CD4-positive, alpha-beta memory T cell (primary cell): ENCODE measurements at regions not wholly inside any gene's neighbourhood (a gene's known extent, or its start where the extent isn't known, plus 50 kb on each side); places are given as distances from the start of the nearest gene placed in this dataset. TPM values are rescaled to one million over a fixed set of nuclear protein-coding genes. Genes with fewer than 3 reads are reported as not detected.

Experiments
- CTCF ChIA-PET: fragments of 350-600 bp; sonication (Branson Sonifier 250); formaldehyde crosslinking; loops from one replicate; lab custom pipeline; 2021; ENCODE audit warnings: inconsistent platforms; ENCODE audit not compliant: partially characterized antibody; lab: Charles Lee
- POLR2A ChIA-PET: fragments of 350-600 bp; sonication (Branson Sonifier 250); formaldehyde crosslinking; loops from one replicate; lab custom pipeline; 2021; ENCODE audit not compliant: partially characterized antibody; lab: Charles Lee
- DNase-seq, 5 donors: peaks; one replicate each; pipeline versions ENCODE4 v3.0.0 to v3.0.0-alpha.2; 2020 to 2022; ENCODE audit warnings: mixed read lengths in 1 of 5
- H3K27ac ChIP-seq: one replicate; pipeline ENCODE4 v1.7.0; 2013; ENCODE audit warnings: low read depth, low read length
- H3K27me3 ChIP-seq: 2 replicates; pipeline ENCODE4 v1.7.0; 2013; ENCODE audit warnings: mild to moderate bottlenecking, low read length, moderate library complexity; ENCODE audit not compliant: insufficient read depth
- H3K36me3 ChIP-seq: 2 replicates; pipeline ENCODE4 v1.7.0; 2013; ENCODE audit warnings: mild to moderate bottlenecking, low read length, moderate library complexity; ENCODE audit not compliant: insufficient read depth
- H3K4me1 ChIP-seq: 2 replicates; pipeline ENCODE4 v1.7.0; 2013; ENCODE audit warnings: mild to moderate bottlenecking, low read length, moderate library complexity; ENCODE audit not compliant: insufficient read depth
- H3K4me3 ChIP-seq, 2 donors: one replicate each; pipeline ENCODE4 v1.7.0; 2013; ENCODE audit warnings: low read length in 2 of 2, mild to moderate bottlenecking in 1 of 2
- H3K9me3 ChIP-seq, 2 donors: one replicate each; pipeline ENCODE4 v1.7.0; 2013; ENCODE audit warnings: low read length in 2 of 2, control low read depth in 1 of 2; ENCODE audit not compliant: control insufficient read depth in 1 of 2
- H3K27ac Mint-ChIP-seq, 7 donors: one replicate each; pipeline ENCODE4 v1.8.0; 2020 to 2021; ENCODE audit warnings: mixed read lengths in 7 of 7, mild to moderate bottlenecking in 6 of 7, inconsistent platforms in 3 of 7, moderate library complexity in 3 of 7
- H3K27me3 Mint-ChIP-seq, 2 donors: one replicate each; pipeline ENCODE4 v1.8.0; 2020 to 2021; ENCODE audit warnings: mixed read lengths in 2 of 2
- H3K36me3 Mint-ChIP-seq, 2 donors: one replicate each; pipeline ENCODE4 v1.8.0; 2020 to 2021; ENCODE audit warnings: mixed read lengths in 2 of 2, inconsistent platforms in 1 of 2, mild to moderate bottlenecking in 1 of 2
- H3K4me1 Mint-ChIP-seq, 4 donors: one replicate each; pipeline ENCODE4 v1.8.0; 2020 to 2021; ENCODE audit warnings: mixed read lengths in 4 of 4, mild to moderate bottlenecking in 1 of 4
- H3K4me3 Mint-ChIP-seq, 8 donors: one replicate each; pipeline ENCODE4 v1.8.0; 2020 to 2021; ENCODE audit warnings: mixed read lengths in 8 of 8, mild to moderate bottlenecking in 7 of 8, moderate library complexity in 6 of 8, inconsistent platforms in 3 of 8
- H3K9me3 Mint-ChIP-seq, 8 donors: one replicate each; pipeline ENCODE4 v1.8.0; 2020 to 2021; ENCODE audit warnings: mixed read lengths in 8 of 8, mild to moderate bottlenecking in 5 of 8, inconsistent platforms in 3 of 8, moderate library complexity in 1 of 8
- intact Hi-C: fragments of 100-400 bp; cut with micrococcal nuclease; formaldehyde crosslinking; loops from one replicate; pipeline ENCODE4 v1.15.1; 2023
- microRNA-seq: library from miRNA; unstranded; fragments of <30 nt; microRNA quantifications from one replicate; pipeline ENCODE4 v1.2.0, GENCODE V29; 2021; ENCODE audit warnings: borderline replicate concordance, borderline number of aligned reads, borderline microRNAs expressed, mixed read lengths

GRCh38 chr4:182193311-182193710 lies 49.9 kb upstream of the TENM3 start:
- Histone ChIP-seq H3K9me3 (no peaks in the 10 kb centered on the region), H3K36me3 (no peaks in the 10 kb centered on the region), H3K27me3 (no peaks in the 10 kb centered on the region), H3K27ac (no peak overlapping the region), H3K4me3 (no peak overlapping the region), H3K4me1 (no peaks in the 10 kb centered on the region)
- POLR2A ChIA-PET, result no interaction called here
- H3K27me3 Mint-ChIP-seq, result no peaks in the 10 kb centered on the region
- no peak for DNase-seq
- CTCF ChIA-PET, result no interaction called here
- no peak overlapping the region for H3K4me3 Mint-ChIP-seq
- H3K36me3 Mint-ChIP-seq, result no peaks in the 10 kb centered on the region
- H3K9me3 Mint-ChIP-seq, result peaks cover 0 to 2% (median 0%) of the 10 kb centered on the region in 8 donors
- intact Hi-C loops, result no loop called here
- no peak overlapping the region for H3K27ac Mint-ChIP-seq
- H3K4me1 Mint-ChIP-seq, result no peaks in the 10 kb centered on the region

Small RNA genes lying in the stretch of these regions (microRNA-seq; reads per million reads assigned to microRNA genes)
- not detected for gene MIR1305
